ENCODE measurements at regions not wholly inside any gene's neighbourhood (a gene's known extent, or its start where the extent isn't known, plus 50 kb on each side); places are given as distances from the start of the nearest gene placed in this dataset.
"Not testable (repeated sequence)": the region's sequence is repeated elsewhere in the genome, so short reads cannot be mapped to it uniquely, and the experiment has no call there.

DNA sequence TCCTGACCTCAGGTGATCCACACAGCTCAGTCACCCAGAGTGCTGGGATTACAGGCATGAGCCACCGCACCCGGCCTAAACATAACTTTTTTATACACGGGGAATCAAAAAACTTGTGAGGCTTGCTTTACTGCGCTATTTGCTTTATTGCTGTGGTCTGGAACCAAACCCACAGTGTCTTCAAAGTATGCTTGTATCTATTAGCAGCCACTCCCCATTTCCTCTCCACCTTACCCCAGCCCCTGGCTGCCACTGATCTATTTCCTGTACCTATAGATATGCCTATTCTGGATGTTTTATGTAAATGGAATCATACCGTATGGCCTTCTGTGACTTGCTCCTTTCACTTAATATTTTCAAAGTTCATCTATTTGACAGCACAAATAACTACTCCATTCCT lies 233.4 kb downstream of the BMP4 start:
- ChIA-PET POLR2A (no interaction called here), CTCF (no interaction called here)
- TF ChIP-seq CTCF (IDR thresholded peaks at IDR 0.05; ENCODE audit: insufficient read depth, low read depth, low read length) = no peak
- H3K27me3 ChIP-seq (ENCODE audit: control insufficient read depth, insufficient read depth, low read length) = no peaks in the 10 kb centered on the region
- DNase-seq (ENCODE audit: low read depth) = no peak
- H3K4me3 ChIP-seq (ENCODE audit: low read depth, low read length) = no peak overlapping the region
- H3K36me3 ChIP-seq (ENCODE audit: control insufficient read depth, insufficient read depth, low read length) = no peaks in the 10 kb centered on the region

GRCh38 chr14:53719536-53719935 lies 237.1 kb downstream of the BMP4 start:
- H3K4me3 ChIP-seq (ENCODE audit: low read depth, low read length) = no peak overlapping the region
- DNase-seq (ENCODE audit: low read depth) = no peak
- TF ChIP-seq CTCF (IDR thresholded peaks at IDR 0.05; ENCODE audit: insufficient read depth, low read depth, low read length) = no peak
- CTCF ChIA-PET = no interaction called here
- H3K36me3 ChIP-seq (ENCODE audit: control insufficient read depth, insufficient read depth, low read length) = no peaks in the 10 kb centered on the region
- POLR2A ChIA-PET = no interaction called here
- 0 out of 2 replicates have a peak, but pooled peaks cover 4% of the 10 kb centered on the region for H3K27me3 ChIP-seq (ENCODE audit: control insufficient read depth, insufficient read depth, low read length)

- ChIA-PET CTCF (no interaction called here), POLR2A (no interaction called here)
- no peak overlapping the region for H3K4me3 ChIP-seq (ENCODE audit: low read depth, low read length)
- TF ChIP-seq CTCF (IDR thresholded peaks at IDR 0.05; ENCODE audit: insufficient read depth, low read depth, low read length) = no peak
- 0 out of 2 replicates have a peak, but pooled peaks cover 4% of the 10 kb centered on the region for H3K27me3 ChIP-seq (ENCODE audit: control insufficient read depth, insufficient read depth, low read length)
- no peaks in the 10 kb centered on the region for H3K36me3 ChIP-seq (ENCODE audit: control insufficient read depth, insufficient read depth, low read length)
- no peak for DNase-seq (ENCODE audit: low read depth)
Observed at GRCh38 chr14:53716578-53716977, 240.0 kb downstream of the BMP4 start.

DNA sequence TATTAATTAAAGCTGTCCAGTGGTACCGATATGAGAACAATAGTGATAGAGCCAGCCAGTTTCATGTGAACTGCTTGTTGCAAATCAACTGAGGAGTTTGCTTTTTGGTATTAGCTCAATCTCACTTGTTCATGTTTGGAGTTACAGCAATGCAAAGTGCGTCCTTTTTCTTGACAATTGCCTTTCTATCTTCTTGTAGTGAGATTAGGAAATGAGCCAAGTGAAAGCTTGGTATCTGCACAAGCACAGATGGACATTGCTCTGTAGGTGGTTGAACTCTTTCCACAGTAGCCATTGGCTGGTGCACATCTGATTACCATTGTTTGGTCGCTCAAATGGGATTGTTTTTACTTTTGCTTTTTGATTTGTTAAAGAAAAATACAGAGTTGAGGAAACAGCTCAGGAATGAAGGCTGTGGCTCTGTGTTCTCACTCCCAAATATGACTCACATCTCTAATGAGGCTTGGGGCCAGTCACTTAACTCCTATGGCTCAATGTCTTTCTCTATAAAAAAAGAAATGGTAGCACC lies 241.4 kb downstream of the BMP4 start:
- ChIA-PET CTCF (interaction anchor here (1.1 to 1.2 kb wide), 2 partner anchors 12 to 209 kb away, joined by 3 read pairs; no protein-coding TSS in a partner anchor), POLR2A (no interaction called here)
- no peak overlapping the region for H3K4me3 ChIP-seq (ENCODE audit: low read depth, low read length)

GRCh38 chr14:53714495-53715192 lies 242.0 kb downstream of the BMP4 start:
- CTCF ChIA-PET = interaction anchor here (1.1 to 1.2 kb wide), 2 partner anchors 13 to 210 kb away, joined by 3 read pairs; no protein-coding TSS in a partner anchor
- peaks cover 6% of the 10 kb centered on the region for H3K27me3 ChIP-seq (ENCODE audit: control insufficient read depth, insufficient read depth, low read length)
- TF ChIP-seq CTCF (IDR thresholded peaks at IDR 0.05; ENCODE audit: insufficient read depth, low read depth, low read length) = no peak
- DNase-seq (ENCODE audit: low read depth) = no peak
- POLR2A ChIA-PET = no interaction called here
- no peaks in the 10 kb centered on the region for H3K36me3 ChIP-seq (ENCODE audit: control insufficient read depth, insufficient read depth, low read length)
- no peak overlapping the region for H3K4me3 ChIP-seq (ENCODE audit: low read depth, low read length)

More for the DNA sequence above, 241.4 kb downstream of the BMP4 start:
- no peaks in the 10 kb centered on the region for H3K36me3 ChIP-seq (ENCODE audit: control insufficient read depth, insufficient read depth, low read length)
- H3K27me3 ChIP-seq (ENCODE audit: control insufficient read depth, insufficient read depth, low read length) = peaks cover 6% of the 10 kb centered on the region
- DNase-seq (ENCODE audit: low read depth) = peak; percentile 6
- no peak for TF ChIP-seq CTCF (IDR thresholded peaks at IDR 0.05; ENCODE audit: insufficient read depth, low read depth, low read length)

DNA sequence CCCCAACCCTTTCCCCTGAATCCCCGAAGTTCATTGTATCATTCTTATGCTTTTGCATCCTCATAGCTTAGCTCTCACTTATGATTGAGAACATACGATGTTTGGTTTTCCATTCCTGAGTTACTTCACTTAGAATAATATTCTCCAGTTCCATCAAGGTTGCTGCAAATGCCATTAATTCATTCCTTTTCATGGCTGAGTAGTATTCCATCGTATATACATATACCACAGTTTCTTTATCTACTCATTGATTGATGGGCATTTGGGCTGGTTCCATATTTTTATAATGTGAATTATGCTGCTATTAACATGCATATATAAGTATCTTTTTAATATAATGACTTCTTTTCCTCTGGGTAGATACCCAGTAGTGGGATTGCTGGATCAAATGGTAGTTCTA lies 243.7 kb downstream of the BMP4 start:
- H3K36me3 ChIP-seq (ENCODE audit: control insufficient read depth, insufficient read depth, low read length); CTCF ChIA-PET; H3K27me3 ChIP-seq (ENCODE audit: control insufficient read depth, insufficient read depth, low read length); POLR2A ChIA-PET; DNase-seq (ENCODE audit: low read depth); H3K4me3 ChIP-seq (ENCODE audit: low read depth, low read length): not testable (repeated sequence)

Measured in BJ (cell line).